ENCODE measurements at regions not wholly inside any gene's neighbourhood (a gene's known extent, or its start where the extent isn't known, plus 50 kb on each side); places are given as distances from the start of the nearest gene placed in this dataset.
A peak's percentile ranks its signal among the peaks of the same experiment; 100 is the strongest.

DNA sequence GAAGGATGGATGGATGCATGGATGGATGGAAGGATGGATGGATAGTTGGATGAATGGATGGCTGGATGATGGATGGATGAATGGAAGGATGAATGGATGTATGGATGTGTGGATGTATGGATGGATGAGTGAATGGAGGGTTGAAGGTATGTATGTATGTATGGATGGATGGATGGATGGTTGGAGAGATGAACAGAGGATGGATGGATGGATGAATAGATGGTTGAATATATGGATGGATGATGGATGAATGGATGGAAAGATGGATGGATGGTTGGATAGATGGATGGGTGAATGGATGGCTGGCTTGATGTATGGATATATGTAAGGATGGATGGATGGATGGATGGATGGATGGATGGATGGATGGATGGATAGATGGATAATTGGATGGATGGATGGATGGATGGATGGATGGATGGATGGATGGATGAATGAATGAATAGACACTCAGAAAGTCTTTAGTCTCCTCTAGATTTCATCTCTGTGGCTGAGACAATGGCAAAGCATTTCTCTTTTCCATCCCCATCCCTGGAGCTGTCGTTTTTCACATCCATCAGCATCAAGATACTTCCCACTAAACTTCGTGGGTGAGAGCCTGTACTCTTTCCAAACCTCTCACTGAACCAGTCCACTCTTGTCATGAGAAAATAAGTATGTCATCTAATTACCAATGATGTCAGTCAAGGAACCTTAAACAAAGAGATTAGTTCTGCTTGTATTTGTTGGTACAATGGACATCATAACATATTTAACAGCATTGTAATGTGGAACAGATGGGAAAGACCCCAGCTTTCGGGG, 74.8 kb upstream of the CLMN start:
- Mint-ChIP-seq H3K4me1 (ENCODE audit: insufficient read depth, unreplicated experiment) (no peaks in the 10 kb centered on the region), H3K4me3 (ENCODE audit: unreplicated experiment) (no peak overlapping the region), H3K27ac (ENCODE audit: low read depth, unreplicated experiment) (no peak overlapping the region), H3K9me3 (ENCODE audit: unreplicated experiment) (no peaks in the 10 kb centered on the region), H3K27me3 (ENCODE audit: insufficient read depth, unreplicated experiment) (no peaks in the 10 kb centered on the region), H3K36me3 (ENCODE audit: insufficient read depth, unreplicated experiment) (no peaks in the 10 kb centered on the region)
- no TSS peak for BruUV-seq (replicated peaks)
- intact Hi-C loops (cut with micrococcal nuclease) = no loop called here
- POLR2A ChIA-PET = no interaction called here
- no peak for DNase-seq (ENCODE audit: unreplicated experiment)
- TF ChIP-seq, protein P1, sequence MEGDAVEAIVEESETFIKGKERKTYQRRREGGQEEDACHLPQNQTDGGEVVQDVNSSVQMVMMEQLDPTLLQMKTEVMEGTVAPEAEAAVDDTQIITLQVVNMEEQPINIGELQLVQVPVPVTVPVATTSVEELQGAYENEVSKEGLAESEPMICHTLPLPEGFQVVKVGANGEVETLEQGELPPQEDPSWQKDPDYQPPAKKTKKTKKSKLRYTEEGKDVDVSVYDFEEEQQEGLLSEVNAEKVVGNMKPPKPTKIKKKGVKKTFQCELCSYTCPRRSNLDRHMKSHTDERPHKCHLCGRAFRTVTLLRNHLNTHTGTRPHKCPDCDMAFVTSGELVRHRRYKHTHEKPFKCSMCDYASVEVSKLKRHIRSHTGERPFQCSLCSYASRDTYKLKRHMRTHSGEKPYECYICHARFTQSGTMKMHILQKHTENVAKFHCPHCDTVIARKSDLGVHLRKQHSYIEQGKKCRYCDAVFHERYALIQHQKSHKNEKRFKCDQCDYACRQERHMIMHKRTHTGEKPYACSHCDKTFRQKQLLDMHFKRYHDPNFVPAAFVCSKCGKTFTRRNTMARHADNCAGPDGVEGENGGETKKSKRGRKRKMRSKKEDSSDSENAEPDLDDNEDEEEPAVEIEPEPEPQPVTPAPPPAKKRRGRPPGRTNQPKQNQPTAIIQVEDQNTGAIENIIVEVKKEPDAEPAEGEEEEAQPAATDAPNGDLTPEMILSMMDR (IDR thresholded peaks at IDR 0.05; ENCODE audit: unreplicated experiment) = no peak
- CTCF ChIA-PET = no interaction called here

DNA sequence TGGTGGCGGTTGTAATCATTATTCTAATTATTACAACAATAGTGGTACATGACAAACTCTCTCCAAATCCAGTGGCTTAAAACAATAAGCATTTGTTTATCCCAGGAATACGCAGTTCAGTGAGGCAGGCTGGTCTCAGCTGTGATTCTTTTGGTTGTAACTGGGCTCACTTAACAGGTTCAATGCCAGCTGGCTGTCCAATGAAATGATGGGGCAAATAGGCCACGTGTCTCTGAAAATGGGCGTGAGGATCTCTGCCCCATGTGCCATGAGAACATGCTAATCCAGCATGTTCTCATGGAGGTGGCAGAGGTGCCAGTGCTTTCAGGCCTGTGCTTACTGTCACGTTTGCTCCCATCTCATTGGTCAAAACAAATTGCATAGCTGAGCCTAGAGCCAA, 73.1 kb upstream of the CLMN start:
- ChIA-PET CTCF (no interaction called here), POLR2A (interaction anchor here (0.6 kb wide), 1 partner anchor 24 kb away, joined by 4 read pairs; no protein-coding TSS in a partner anchor)
- H3K36me3 Mint-ChIP-seq (ENCODE audit: insufficient read depth, unreplicated experiment) = no peaks in the 10 kb centered on the region
- DNase-seq (ENCODE audit: unreplicated experiment) = no peak
- TF ChIP-seq, protein P1 (IDR thresholded peaks at IDR 0.05; ENCODE audit: unreplicated experiment) = no peak
- H3K9me3 Mint-ChIP-seq (ENCODE audit: unreplicated experiment) = no peaks in the 10 kb centered on the region
- no peaks in the 10 kb centered on the region for H3K4me1 Mint-ChIP-seq (ENCODE audit: insufficient read depth, unreplicated experiment)
- intact Hi-C loops (cut with micrococcal nuclease) = no loop called here
- BruUV-seq (replicated peaks) = no TSS peak
- no peak overlapping the region for H3K27ac Mint-ChIP-seq (ENCODE audit: low read depth, unreplicated experiment)
- no peaks in the 10 kb centered on the region for H3K27me3 Mint-ChIP-seq (ENCODE audit: insufficient read depth, unreplicated experiment)
- no peak overlapping the region for H3K4me3 Mint-ChIP-seq (ENCODE audit: unreplicated experiment)

DNA sequence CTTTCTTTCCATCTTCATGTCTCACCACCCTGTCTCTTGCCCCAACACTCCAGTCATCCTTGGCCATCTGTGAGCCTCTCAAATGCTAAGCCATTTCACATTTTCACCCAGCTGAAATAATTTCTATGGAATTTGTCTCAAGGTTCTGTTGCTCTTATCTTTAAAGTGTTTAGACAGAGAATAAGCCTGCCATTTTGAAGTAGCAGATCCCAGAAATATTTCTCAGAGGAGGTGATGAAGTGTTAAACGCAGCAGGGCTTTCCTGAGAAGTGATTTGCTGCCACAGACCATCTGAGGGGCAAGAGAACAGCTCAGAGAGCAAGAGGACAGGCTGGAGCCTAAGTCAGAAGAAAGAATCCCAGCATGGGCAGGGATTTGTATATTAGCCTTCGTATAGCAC, 71.6 kb upstream of the CLMN start:
- CTCF ChIA-PET = interaction anchor here (0.6 kb wide), 1 partner anchor 72 kb away, joined by 4 read pairs; the partner anchor contains the start of gene CLMN
- no peaks in the 10 kb centered on the region for H3K27me3 Mint-ChIP-seq (ENCODE audit: insufficient read depth, unreplicated experiment)
- TF ChIP-seq, protein P1 (IDR thresholded peaks at IDR 0.05; ENCODE audit: unreplicated experiment) = no peak

DNA sequence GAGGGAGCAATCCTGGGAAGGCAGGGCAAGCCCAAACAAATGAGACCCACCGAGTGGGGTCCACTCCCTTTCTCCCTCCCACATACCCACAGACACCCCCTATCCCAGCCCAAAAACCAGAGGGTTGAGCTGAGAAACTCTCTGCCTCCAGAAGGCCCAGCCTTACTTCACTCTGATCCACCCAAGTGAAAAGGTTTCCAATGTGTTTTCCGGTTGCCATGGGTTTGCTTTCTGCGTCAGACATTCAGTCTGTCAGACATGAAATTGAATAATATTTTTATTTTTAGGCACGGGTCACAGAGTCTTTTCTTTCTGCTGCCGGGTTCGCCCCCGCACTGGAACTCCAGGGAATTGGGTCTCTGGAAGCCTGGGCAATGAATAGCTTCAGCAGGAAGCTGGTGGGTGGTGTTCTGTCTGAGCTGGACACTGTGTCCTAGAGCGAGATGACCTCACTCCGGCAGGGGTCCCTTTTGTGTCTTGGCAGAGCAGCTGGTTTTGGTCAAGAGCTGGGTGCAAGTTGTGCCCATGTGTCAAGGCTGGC, 69.8 kb upstream of the CLMN start:
- no peaks in the 10 kb centered on the region for H3K4me1 Mint-ChIP-seq (ENCODE audit: insufficient read depth, unreplicated experiment)
- H3K27me3 Mint-ChIP-seq (ENCODE audit: insufficient read depth, unreplicated experiment) = no peaks in the 10 kb centered on the region
- TF ChIP-seq, protein P1 (IDR thresholded peaks at IDR 0.05; ENCODE audit: unreplicated experiment) = no peak
- no TSS peak for BruUV-seq (replicated peaks)
- intact Hi-C loops (cut with micrococcal nuclease) = no loop called here
- no peak overlapping the region for H3K27ac Mint-ChIP-seq (ENCODE audit: low read depth, unreplicated experiment)
- no peaks in the 10 kb centered on the region for H3K9me3 Mint-ChIP-seq (ENCODE audit: unreplicated experiment)
- peak; percentile 18 for DNase-seq (ENCODE audit: unreplicated experiment)
- ChIA-PET POLR2A (no interaction called here), CTCF (interaction anchor here (0.7 kb wide), 1 partner anchor 43 kb away, joined by 3 read pairs; no protein-coding TSS in a partner anchor)
- H3K4me3 Mint-ChIP-seq (ENCODE audit: unreplicated experiment) = no peak overlapping the region
- H3K36me3 Mint-ChIP-seq (ENCODE audit: insufficient read depth, unreplicated experiment) = no peaks in the 10 kb centered on the region

More for the DNA sequence above, 71.6 kb upstream of the CLMN start:
- no peak for DNase-seq (ENCODE audit: unreplicated experiment)
- H3K27ac Mint-ChIP-seq (ENCODE audit: low read depth, unreplicated experiment) = no peak overlapping the region
- H3K36me3 Mint-ChIP-seq (ENCODE audit: insufficient read depth, unreplicated experiment) = no peaks in the 10 kb centered on the region
- H3K4me3 Mint-ChIP-seq (ENCODE audit: unreplicated experiment) = no peak overlapping the region
- BruUV-seq (replicated peaks) = no TSS peak
- no peaks in the 10 kb centered on the region for H3K4me1 Mint-ChIP-seq (ENCODE audit: insufficient read depth, unreplicated experiment)
- H3K9me3 Mint-ChIP-seq (ENCODE audit: unreplicated experiment) = no peaks in the 10 kb centered on the region
- intact Hi-C loops (cut with micrococcal nuclease) = no loop called here
- POLR2A ChIA-PET = no interaction called here
